Endothelial cell (in vitro differentiated cells): ENCODE measurements at regions not wholly inside any gene's neighbourhood (a gene's known extent, or its start where the extent isn't known, plus 50 kb on each side); places are given as distances from the start of the nearest gene placed in this dataset.

Experiments used
- DNase-seq: peaks from one replicate; pipeline ENCODE4 v3.0.0; 2021; ENCODE audit warnings: low spot score
- H3K27ac Mint-ChIP-seq: one replicate; pipeline ENCODE4 v1.8.0; 2021; ENCODE audit warnings: mixed read lengths, inconsistent platforms; ENCODE audit not compliant: unreplicated experiment
- H3K27me3 Mint-ChIP-seq: one replicate; pipeline ENCODE4 v1.8.0; 2021; ENCODE audit warnings: mild to moderate bottlenecking, moderate library complexity, mixed read lengths, inconsistent platforms; ENCODE audit not compliant: unreplicated experiment
- H3K36me3 Mint-ChIP-seq: one replicate; pipeline ENCODE4 v1.8.0; 2021; ENCODE audit warnings: mild to moderate bottlenecking, low read depth, mixed read lengths, inconsistent platforms; ENCODE audit not compliant: unreplicated experiment
- H3K4me1 Mint-ChIP-seq: one replicate; pipeline ENCODE4 v1.8.0; 2021; ENCODE audit warnings: mild to moderate bottlenecking, mixed read lengths, inconsistent platforms; ENCODE audit not compliant: unreplicated experiment
- H3K4me3 Mint-ChIP-seq: one replicate; pipeline ENCODE4 v1.8.0; 2021; ENCODE audit warnings: mild to moderate bottlenecking, mixed read lengths, inconsistent platforms; ENCODE audit not compliant: unreplicated experiment
- H3K9me3 Mint-ChIP-seq: one replicate; pipeline ENCODE4 v1.8.0; 2021; ENCODE audit warnings: mixed read lengths, inconsistent platforms; ENCODE audit not compliant: unreplicated experiment
- CTCF ChIP-seq: fragments of 200-600 bp; sonication (generic); IDR thresholded peaks from one replicate; pipeline ENCODE4 v1.5.0; 2021; ENCODE audit warnings: antibody characterized with exemption; ENCODE audit not compliant: unreplicated experiment

DNA sequence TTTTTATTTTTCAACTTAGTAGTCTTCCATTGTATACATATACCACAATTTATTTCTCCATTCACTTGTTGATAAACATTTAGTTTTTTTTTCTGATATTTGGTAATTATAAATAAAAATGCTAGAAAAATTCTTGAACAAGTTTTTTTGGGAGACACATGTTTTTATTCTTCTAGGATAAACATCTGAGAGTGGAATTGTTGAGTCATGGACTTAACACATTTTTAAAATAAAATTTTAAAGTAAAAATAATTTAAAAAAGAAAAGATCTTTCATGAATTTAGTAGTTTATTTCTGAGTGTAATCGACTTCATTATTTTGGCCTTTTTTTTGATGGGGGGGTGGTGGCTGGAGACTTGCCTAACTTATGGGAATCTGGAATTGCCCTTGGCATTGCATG lies 391.1 kb downstream of the KCNJ2 start:
- Mint-ChIP-seq H3K27me3 (no peaks in the 10 kb centered on the region), H3K9me3 (no peaks in the 10 kb centered on the region), H3K4me1 (peaks cover 4% of the 10 kb centered on the region), H3K4me3 (no peak overlapping the region), H3K27ac (no peak overlapping the region), H3K36me3 (no peaks in the 10 kb centered on the region)
- DNase-seq, result no peak
- TF ChIP-seq CTCF, result no peak

- no peak for TF ChIP-seq CTCF
- no peak for DNase-seq
- H3K4me1 Mint-ChIP-seq, result peaks cover 4% of the 10 kb centered on the region
- H3K36me3 Mint-ChIP-seq, result no peaks in the 10 kb centered on the region
- H3K27me3 Mint-ChIP-seq, result no peaks in the 10 kb centered on the region
- H3K4me3 Mint-ChIP-seq, result no peak overlapping the region
- H3K9me3 Mint-ChIP-seq, result no peaks in the 10 kb centered on the region
- H3K27ac Mint-ChIP-seq, result no peak overlapping the region
These were observed 392.8 kb downstream of the KCNJ2 start for GRCh38 chr17:70562137-70562536.

- Mint-ChIP-seq H3K4me3 (no peak overlapping the region), H3K27me3 (no peaks in the 10 kb centered on the region), H3K27ac (no peak overlapping the region), H3K9me3 (no peaks in the 10 kb centered on the region), H3K4me1 (peaks cover 4% of the 10 kb centered on the region), H3K36me3 (no peaks in the 10 kb centered on the region)
- DNase-seq, result no peak
- TF ChIP-seq CTCF, result no peak
These were observed 394.0 kb downstream of the KCNJ2 start for GRCh38 chr17:70563281-70563820.

DNA sequence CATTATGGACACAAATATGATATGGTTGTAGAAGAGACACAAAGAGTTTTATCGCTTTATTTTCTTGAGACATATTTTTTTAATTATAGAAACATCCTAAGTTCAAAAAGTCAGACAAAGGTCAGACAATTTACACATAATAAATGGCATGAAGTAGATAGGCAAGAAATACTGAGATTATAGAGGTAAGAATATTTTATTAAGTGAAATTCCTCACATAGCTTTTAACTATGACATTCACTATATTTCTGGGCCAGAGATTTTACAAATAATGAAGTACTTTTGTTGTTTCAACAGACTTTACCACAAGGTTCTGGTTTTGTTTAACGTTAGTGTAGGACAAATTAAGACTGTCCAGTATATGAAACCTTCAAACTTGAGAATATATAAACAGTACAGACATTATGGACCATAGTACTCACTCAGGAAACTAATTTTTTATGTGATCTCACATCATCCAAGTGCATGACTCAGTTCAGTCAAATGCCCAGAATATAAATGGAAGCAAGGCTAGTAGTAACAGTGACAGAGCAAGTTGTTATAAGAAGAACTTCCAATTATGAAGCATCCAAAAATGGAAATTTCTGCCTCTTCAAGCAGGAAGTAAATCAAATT lies 394.8 kb downstream of the KCNJ2 start:
- Mint-ChIP-seq H3K36me3 (no peaks in the 10 kb centered on the region), H3K27me3 (no peaks in the 10 kb centered on the region), H3K4me1 (no peaks in the 10 kb centered on the region), H3K4me3 (no peak overlapping the region), H3K9me3 (no peaks in the 10 kb centered on the region), H3K27ac (no peak overlapping the region)
- DNase-seq, result no peak
- TF ChIP-seq CTCF, result no peak

GRCh38 chr17:70569128-70569527 lies 399.8 kb downstream of the KCNJ2 start:
- H3K4me1 Mint-ChIP-seq, result no peaks in the 10 kb centered on the region
- no peak for TF ChIP-seq CTCF
- H3K4me3 Mint-ChIP-seq, result no peak overlapping the region
- no peaks in the 10 kb centered on the region for H3K27me3 Mint-ChIP-seq
- H3K9me3 Mint-ChIP-seq, result no peaks in the 10 kb centered on the region
- no peaks in the 10 kb centered on the region for H3K36me3 Mint-ChIP-seq
- no peak overlapping the region for H3K27ac Mint-ChIP-seq
- DNase-seq, result no peak
